ENCODE measurements at regions not wholly inside any gene's neighbourhood (a gene's known extent, or its start where the extent isn't known, plus 50 kb on each side); places are given as distances from the start of the nearest gene placed in this dataset.

DNA sequence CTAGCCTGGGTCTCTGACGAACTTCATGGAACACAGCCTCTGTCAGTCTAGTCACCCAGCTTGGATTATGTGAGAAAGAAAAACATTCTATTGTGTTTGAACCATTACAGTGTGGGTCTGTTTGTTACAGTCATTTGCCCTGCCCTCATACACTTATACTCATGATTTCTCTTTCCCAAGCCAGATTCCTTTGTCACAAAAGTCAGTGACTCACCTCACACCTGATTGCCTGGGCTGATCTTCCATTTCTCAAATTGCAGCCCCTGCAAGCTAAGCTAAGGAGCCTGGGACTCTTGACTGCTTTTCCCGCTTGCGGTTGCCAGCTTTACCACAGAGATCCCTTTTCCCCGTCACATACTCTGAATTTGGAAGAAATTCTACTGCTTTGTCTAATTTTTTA lies 395.9 kb downstream of the SAMD5 start:
- TF ChIP-seq, protein P1, sequence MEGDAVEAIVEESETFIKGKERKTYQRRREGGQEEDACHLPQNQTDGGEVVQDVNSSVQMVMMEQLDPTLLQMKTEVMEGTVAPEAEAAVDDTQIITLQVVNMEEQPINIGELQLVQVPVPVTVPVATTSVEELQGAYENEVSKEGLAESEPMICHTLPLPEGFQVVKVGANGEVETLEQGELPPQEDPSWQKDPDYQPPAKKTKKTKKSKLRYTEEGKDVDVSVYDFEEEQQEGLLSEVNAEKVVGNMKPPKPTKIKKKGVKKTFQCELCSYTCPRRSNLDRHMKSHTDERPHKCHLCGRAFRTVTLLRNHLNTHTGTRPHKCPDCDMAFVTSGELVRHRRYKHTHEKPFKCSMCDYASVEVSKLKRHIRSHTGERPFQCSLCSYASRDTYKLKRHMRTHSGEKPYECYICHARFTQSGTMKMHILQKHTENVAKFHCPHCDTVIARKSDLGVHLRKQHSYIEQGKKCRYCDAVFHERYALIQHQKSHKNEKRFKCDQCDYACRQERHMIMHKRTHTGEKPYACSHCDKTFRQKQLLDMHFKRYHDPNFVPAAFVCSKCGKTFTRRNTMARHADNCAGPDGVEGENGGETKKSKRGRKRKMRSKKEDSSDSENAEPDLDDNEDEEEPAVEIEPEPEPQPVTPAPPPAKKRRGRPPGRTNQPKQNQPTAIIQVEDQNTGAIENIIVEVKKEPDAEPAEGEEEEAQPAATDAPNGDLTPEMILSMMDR (IDR thresholded peaks at IDR 0.05): no peak
- Mint-ChIP-seq H3K27ac (ENCODE audit: unreplicated experiment) (no peak overlapping the region), H3K36me3 (ENCODE audit: unreplicated experiment) (no peaks in the 10 kb centered on the region)

DNA sequence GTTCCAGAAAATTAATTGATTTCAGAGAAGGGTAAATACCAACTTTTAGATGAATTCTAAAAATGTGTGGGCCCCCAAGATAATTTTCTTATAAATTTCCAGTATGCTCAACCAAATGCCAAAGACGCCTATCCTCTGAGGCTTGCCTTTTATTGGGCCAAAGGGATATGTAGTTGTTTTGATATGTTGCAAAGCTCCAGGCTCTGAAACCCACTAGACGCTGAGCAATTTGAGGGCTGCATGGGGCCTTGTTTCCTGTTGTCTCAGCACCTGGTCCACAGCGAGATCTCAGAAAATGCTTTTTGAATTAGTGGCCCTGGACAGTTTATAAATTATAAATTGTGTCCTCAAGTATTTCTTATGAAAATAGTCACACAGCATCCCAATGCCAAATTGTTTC lies 397.2 kb downstream of the SAMD5 start:
- H3K9me3 Mint-ChIP-seq (ENCODE audit: unreplicated experiment): no peaks in the 10 kb centered on the region
- DNase-seq (ENCODE audit: extremely low spot score, unreplicated experiment): no peak
- H3K4me3 Mint-ChIP-seq (ENCODE audit: unreplicated experiment): no peak overlapping the region
- TF ChIP-seq, protein P1 (IDR thresholded peaks at IDR 0.05): no peak
- no peaks in the 10 kb centered on the region for H3K27me3 Mint-ChIP-seq (ENCODE audit: unreplicated experiment)
- peak overlapping the region; percentile 1 for H3K27ac Mint-ChIP-seq (ENCODE audit: unreplicated experiment)
- H3K36me3 Mint-ChIP-seq (ENCODE audit: unreplicated experiment): no peaks in the 10 kb centered on the region
- H3K4me1 Mint-ChIP-seq (ENCODE audit: unreplicated experiment): peaks cover 20% of the 10 kb centered on the region

More for the DNA sequence above, 395.9 kb downstream of the SAMD5 start:
- DNase-seq (ENCODE audit: extremely low spot score, unreplicated experiment): no peak
- no peak overlapping the region for H3K4me3 Mint-ChIP-seq (ENCODE audit: unreplicated experiment)
- H3K4me1 Mint-ChIP-seq (ENCODE audit: unreplicated experiment): peaks cover 17% of the 10 kb centered on the region
- no peaks in the 10 kb centered on the region for H3K27me3 Mint-ChIP-seq (ENCODE audit: unreplicated experiment)
- H3K9me3 Mint-ChIP-seq (ENCODE audit: unreplicated experiment): no peaks in the 10 kb centered on the region

DNA sequence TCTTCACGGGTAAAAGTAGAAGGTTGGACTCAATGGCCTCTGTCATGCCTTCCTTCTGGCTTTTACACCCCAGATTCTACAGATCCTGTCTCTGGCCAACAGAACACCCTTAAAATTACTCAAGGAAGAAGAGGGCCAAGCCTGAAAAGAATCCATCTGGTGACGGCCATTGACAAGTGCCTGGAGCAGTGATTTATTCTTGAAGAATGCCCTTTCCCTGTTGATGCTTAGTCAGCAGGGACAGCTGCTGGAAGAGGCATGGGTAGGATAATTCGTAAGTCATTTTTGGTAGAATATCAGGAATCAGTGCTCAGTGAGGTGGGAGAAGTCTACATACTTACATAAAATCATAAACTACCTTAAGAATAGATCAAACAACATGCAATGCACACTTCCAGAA lies 397.9 kb downstream of the SAMD5 start:
- no peak for DNase-seq (ENCODE audit: extremely low spot score, unreplicated experiment)
- Mint-ChIP-seq H3K27ac (ENCODE audit: unreplicated experiment) (peak overlapping the region; percentile 5), H3K27me3 (ENCODE audit: unreplicated experiment) (no peaks in the 10 kb centered on the region), H3K36me3 (ENCODE audit: unreplicated experiment) (no peaks in the 10 kb centered on the region), H3K9me3 (ENCODE audit: unreplicated experiment) (no peaks in the 10 kb centered on the region), H3K4me1 (ENCODE audit: unreplicated experiment) (peaks cover 20% of the 10 kb centered on the region), H3K4me3 (ENCODE audit: unreplicated experiment) (no peak overlapping the region)
- TF ChIP-seq, protein P1 (IDR thresholded peaks at IDR 0.05): no peak

DNA sequence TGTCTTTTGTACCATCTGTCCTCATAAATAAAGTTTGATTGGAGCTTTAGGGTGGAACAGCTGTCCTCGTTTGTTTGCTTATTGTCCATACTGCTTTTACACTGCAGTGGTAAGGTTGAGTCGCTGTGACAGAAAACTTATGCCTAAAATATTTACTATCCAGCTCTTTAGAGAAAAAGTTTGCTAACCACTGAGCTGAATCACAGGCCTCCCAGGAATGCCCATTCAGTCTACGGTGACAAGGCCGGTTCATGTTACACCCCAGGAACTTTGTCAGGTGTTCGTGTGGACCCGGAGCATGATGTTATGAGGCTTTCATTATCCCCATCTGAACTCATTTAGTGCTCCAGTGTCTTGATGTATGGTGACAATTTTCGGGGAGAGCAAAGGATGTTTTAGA lies 401.1 kb downstream of the SAMD5 start:
- DNase-seq (ENCODE audit: extremely low spot score, unreplicated experiment): no peak
- Mint-ChIP-seq H3K4me1 (ENCODE audit: unreplicated experiment) (peaks cover 20% of the 10 kb centered on the region), H3K27me3 (ENCODE audit: unreplicated experiment) (no peaks in the 10 kb centered on the region), H3K27ac (ENCODE audit: unreplicated experiment) (no peak overlapping the region), H3K9me3 (ENCODE audit: unreplicated experiment) (no peaks in the 10 kb centered on the region), H3K36me3 (ENCODE audit: unreplicated experiment) (no peaks in the 10 kb centered on the region), H3K4me3 (ENCODE audit: unreplicated experiment) (no peak overlapping the region)
- TF ChIP-seq, protein P1 (IDR thresholded peaks at IDR 0.05): no peak

DNA sequence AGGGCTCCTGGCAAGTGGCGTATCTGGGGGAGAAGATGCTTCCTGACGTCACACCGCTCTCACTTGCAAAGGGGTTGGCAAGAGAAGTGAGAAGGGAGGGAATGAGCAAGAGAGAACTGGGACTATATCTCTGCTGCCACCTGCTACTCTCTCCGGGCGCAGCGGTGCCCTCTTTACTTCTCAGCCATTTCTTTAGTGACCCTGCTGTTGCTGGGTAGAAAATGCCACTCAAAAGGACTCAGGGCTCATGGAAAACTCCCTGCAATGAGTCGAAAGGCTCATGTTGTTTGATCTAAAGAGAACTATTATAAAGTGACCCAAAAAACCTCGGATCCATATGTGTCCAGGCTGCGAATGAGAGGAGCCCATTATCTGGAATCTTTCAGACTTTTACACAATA lies 401.8 kb downstream of the SAMD5 start:
- H3K36me3 Mint-ChIP-seq (ENCODE audit: unreplicated experiment): no peaks in the 10 kb centered on the region
- DNase-seq (ENCODE audit: extremely low spot score, unreplicated experiment): no peak
- peaks cover 18% of the 10 kb centered on the region for H3K4me1 Mint-ChIP-seq (ENCODE audit: unreplicated experiment)
- no peaks in the 10 kb centered on the region for H3K27me3 Mint-ChIP-seq (ENCODE audit: unreplicated experiment)
- no peak overlapping the region for H3K27ac Mint-ChIP-seq (ENCODE audit: unreplicated experiment)
- H3K4me3 Mint-ChIP-seq (ENCODE audit: unreplicated experiment): no peak overlapping the region
- TF ChIP-seq, protein P1 (IDR thresholded peaks at IDR 0.05): no peak
- no peaks in the 10 kb centered on the region for H3K9me3 Mint-ChIP-seq (ENCODE audit: unreplicated experiment)

Data from osteocyte (in vitro differentiated cells).